ENCODE measurements at regions not wholly inside any gene's neighbourhood (a gene's known extent, or its start where the extent isn't known, plus 50 kb on each side); places are given as distances from the start of the nearest gene placed in this dataset.

GRCh38 chr16:35692824-35693223 lies 2233.4 kb downstream of the TP53TG3F start:
- Histone ChIP-seq H3K27ac (ENCODE audit: low read length) (no peak overlapping the region), H3K36me3 (replicated peaks; ENCODE audit: low read depth, low read length) (no peaks in the 10 kb centered on the region), H3K27me3 (ENCODE audit: low read depth, low read length) (no peaks in the 10 kb centered on the region), H3K79me2 (ENCODE audit: low read length) (no peaks in the 10 kb centered on the region), H3K4me1 (ENCODE audit: low read length) (no peaks in the 10 kb centered on the region), H3K9ac (ENCODE audit: low read length) (no peak overlapping the region), H3K9me3 (ENCODE audit: insufficient read depth, low read length) (no peaks in the 10 kb centered on the region), H3K4me2 (ENCODE audit: low read length) (no peak overlapping the region), H3K4me3 (ENCODE audit: low read length) (no peak overlapping the region), H4K20me1 (ENCODE audit: insufficient read depth, low read length) (no peaks in the 10 kb centered on the region), H2AFZ (ENCODE audit: low read depth, low read length) (no peak overlapping the region)
- TF ChIP-seq EZH2phosphoT487 (IDR thresholded peaks at IDR 0.05; ENCODE audit: low read depth) = no peak
- TF ChIP-seq, protein P1, sequence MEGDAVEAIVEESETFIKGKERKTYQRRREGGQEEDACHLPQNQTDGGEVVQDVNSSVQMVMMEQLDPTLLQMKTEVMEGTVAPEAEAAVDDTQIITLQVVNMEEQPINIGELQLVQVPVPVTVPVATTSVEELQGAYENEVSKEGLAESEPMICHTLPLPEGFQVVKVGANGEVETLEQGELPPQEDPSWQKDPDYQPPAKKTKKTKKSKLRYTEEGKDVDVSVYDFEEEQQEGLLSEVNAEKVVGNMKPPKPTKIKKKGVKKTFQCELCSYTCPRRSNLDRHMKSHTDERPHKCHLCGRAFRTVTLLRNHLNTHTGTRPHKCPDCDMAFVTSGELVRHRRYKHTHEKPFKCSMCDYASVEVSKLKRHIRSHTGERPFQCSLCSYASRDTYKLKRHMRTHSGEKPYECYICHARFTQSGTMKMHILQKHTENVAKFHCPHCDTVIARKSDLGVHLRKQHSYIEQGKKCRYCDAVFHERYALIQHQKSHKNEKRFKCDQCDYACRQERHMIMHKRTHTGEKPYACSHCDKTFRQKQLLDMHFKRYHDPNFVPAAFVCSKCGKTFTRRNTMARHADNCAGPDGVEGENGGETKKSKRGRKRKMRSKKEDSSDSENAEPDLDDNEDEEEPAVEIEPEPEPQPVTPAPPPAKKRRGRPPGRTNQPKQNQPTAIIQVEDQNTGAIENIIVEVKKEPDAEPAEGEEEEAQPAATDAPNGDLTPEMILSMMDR (IDR thresholded peaks at IDR 0.05; ENCODE audit: low read depth, low read length) = no peak

DNA sequence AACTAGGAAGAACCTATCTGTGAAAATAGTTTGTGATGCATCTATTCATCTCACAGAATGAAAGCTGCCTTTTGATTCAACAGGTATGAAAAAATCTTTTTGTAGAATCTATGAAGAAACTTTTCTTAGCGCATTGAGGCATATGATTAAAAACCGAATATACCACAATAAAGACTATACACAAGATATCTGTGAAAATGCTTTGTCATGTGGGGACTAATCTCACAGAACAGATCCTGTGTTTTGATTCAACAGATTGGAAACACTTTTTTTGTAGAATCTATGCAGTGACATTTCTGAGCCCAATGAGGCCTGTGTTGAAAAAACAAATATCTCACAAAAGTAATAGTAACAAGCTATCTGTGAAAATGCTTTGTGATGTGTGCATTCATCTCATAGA lies 2247.5 kb downstream of the TP53TG3F start:
- no peak overlapping the region for H2AFZ ChIP-seq (ENCODE audit: low read depth, low read length)
- no peak overlapping the region for H3K9ac ChIP-seq (ENCODE audit: low read length)
- TF ChIP-seq EZH2phosphoT487 (IDR thresholded peaks at IDR 0.05; ENCODE audit: low read depth) = no peak
- TF ChIP-seq, protein P1 (IDR thresholded peaks at IDR 0.05; ENCODE audit: low read depth, low read length) = no peak
- no peak overlapping the region for H3K4me3 ChIP-seq (ENCODE audit: low read length)
- peaks cover 6% of the 10 kb centered on the region for H3K36me3 ChIP-seq (replicated peaks; ENCODE audit: low read depth, low read length)
- no peaks in the 10 kb centered on the region for H3K79me2 ChIP-seq (ENCODE audit: low read length)
- H3K27me3 ChIP-seq (ENCODE audit: low read depth, low read length) = no peaks in the 10 kb centered on the region
- no peak overlapping the region for H3K4me2 ChIP-seq (ENCODE audit: low read length)
- H3K4me1 ChIP-seq (ENCODE audit: low read length) = no peaks in the 10 kb centered on the region
- H3K27ac ChIP-seq (ENCODE audit: low read length) = no peak overlapping the region
- peaks cover 7% of the 10 kb centered on the region; the same call in 1 of the 2 replicates for H3K9me3 ChIP-seq (ENCODE audit: insufficient read depth, low read length)
- no peaks in the 10 kb centered on the region for H4K20me1 ChIP-seq (ENCODE audit: insufficient read depth, low read length)

GRCh38 chr16:35711435-35711834 lies 2252.0 kb downstream of the TP53TG3F start:
- Histone ChIP-seq H3K4me3 (ENCODE audit: low read length) (no peak overlapping the region), H3K4me1 (ENCODE audit: low read length) (no peaks in the 10 kb centered on the region), H3K27ac (ENCODE audit: low read length) (no peak overlapping the region), H3K9me3 (ENCODE audit: insufficient read depth, low read length) (peaks cover 7% of the 10 kb centered on the region; the same call in 1 of the 2 replicates), H3K79me2 (ENCODE audit: low read length) (no peaks in the 10 kb centered on the region), H3K36me3 (replicated peaks; ENCODE audit: low read depth, low read length) (no peaks in the 10 kb centered on the region), H3K27me3 (ENCODE audit: low read depth, low read length) (no peaks in the 10 kb centered on the region), H3K4me2 (ENCODE audit: low read length) (no peak overlapping the region), H2AFZ (ENCODE audit: low read depth, low read length) (no peak overlapping the region), H4K20me1 (ENCODE audit: insufficient read depth, low read length) (no peaks in the 10 kb centered on the region), H3K9ac (ENCODE audit: low read length) (no peak overlapping the region)
- TF ChIP-seq, protein P1 (IDR thresholded peaks at IDR 0.05; ENCODE audit: low read depth, low read length) = no peak
- no peak for TF ChIP-seq EZH2phosphoT487 (IDR thresholded peaks at IDR 0.05; ENCODE audit: low read depth)

DNA sequence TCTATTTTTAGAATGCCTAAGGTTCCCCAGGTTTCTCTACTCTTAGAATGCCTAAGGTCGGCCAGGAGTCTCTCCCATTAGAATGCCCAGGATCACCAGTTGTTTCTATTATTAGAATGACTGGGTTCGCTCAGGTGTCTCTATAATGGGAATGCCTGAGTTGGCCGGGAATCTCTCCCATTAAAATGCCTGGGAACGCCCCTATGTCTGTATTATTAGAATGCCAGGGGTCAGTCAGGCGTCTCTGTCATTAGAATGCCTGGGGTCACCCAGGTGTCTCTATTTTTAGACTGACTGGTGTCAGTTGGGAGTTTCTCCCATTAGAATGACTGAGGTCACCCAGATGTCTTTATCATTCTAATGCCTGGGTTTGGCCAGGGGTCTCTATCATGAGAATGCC lies 2252.5 kb downstream of the TP53TG3F start:
- Histone ChIP-seq H3K4me3 (ENCODE audit: low read length) (no peak overlapping the region), H3K36me3 (replicated peaks; ENCODE audit: low read depth, low read length) (no peaks in the 10 kb centered on the region), H3K4me1 (ENCODE audit: low read length) (no peaks in the 10 kb centered on the region), H3K4me2 (ENCODE audit: low read length) (no peak overlapping the region), H2AFZ (ENCODE audit: low read depth, low read length) (no peak overlapping the region), H4K20me1 (ENCODE audit: insufficient read depth, low read length) (no peaks in the 10 kb centered on the region), H3K27ac (ENCODE audit: low read length) (no peak overlapping the region), H3K9ac (ENCODE audit: low read length) (no peak overlapping the region), H3K9me3 (ENCODE audit: insufficient read depth, low read length) (peaks cover 7% of the 10 kb centered on the region; the same call in 1 of the 2 replicates), H3K27me3 (ENCODE audit: low read depth, low read length) (no peaks in the 10 kb centered on the region), H3K79me2 (ENCODE audit: low read length) (no peaks in the 10 kb centered on the region)
- TF ChIP-seq EZH2phosphoT487 (IDR thresholded peaks at IDR 0.05; ENCODE audit: low read depth) = no peak

Data from OCI-LY3 (cell line).